GM12872 (cell line): ENCODE measurements at regions not wholly inside any gene's neighbourhood (a gene's known extent, or its start where the extent isn't known, plus 50 kb on each side); places are given as distances from the start of the nearest gene placed in this dataset.

Experiments used
- CTCF ChIP-seq: IDR thresholded peaks from 3 replicates; pipeline ENCODE4 v1.5.1; 2011; ENCODE audit warnings: low read depth, mild to moderate bottlenecking, low read length, moderate library complexity; ENCODE audit not compliant: insufficient read depth

- TF ChIP-seq CTCF: no peak
These were observed 1584.4 kb upstream of the GOT2 start for GRCh38 chr16:60318486-60318885.

- no peak for TF ChIP-seq CTCF
These were observed 1576.8 kb upstream of the GOT2 start for GRCh38 chr16:60310846-60311445.

DNA sequence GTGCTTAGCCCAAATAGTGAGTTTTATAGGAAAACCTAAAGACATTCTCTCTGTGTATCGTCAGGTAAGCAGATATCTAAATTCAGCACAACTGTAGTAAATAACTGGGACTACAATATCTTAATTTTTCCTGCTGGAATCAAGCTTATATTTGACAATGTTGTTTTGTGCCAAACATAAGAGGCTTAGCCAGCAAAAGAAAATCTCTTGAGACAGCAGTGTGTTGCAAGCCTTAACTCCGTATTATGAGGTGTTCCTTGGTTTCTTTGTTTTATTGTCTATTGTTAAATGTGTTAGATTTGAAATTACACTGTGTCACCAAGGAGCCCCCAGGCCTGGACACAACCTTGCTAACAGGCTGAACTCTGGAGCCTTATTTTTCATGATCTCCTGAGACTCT is 1570.6 kb upstream of the GOT2 start:
- TF ChIP-seq CTCF: no peak

DNA sequence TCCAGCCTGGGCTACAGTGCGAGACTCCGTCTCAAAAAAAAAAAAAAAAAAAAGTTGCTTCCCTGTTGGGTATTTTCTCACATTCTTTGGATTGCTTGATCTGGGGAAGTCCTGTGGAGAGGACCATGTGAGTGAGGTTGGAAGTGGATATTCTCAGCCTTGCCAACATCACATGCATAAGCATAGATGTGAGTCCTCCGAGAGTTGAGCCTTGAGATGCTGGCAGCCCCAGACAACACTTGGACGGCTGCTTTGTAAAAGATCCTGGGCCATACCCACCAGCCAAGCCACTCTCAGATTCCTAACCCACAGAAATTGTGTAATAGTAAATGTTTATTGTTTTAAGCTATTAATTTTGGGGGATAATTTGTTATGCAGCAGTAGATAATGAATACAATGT is 1570.0 kb upstream of the GOT2 start:
- no peak for TF ChIP-seq CTCF

DNA sequence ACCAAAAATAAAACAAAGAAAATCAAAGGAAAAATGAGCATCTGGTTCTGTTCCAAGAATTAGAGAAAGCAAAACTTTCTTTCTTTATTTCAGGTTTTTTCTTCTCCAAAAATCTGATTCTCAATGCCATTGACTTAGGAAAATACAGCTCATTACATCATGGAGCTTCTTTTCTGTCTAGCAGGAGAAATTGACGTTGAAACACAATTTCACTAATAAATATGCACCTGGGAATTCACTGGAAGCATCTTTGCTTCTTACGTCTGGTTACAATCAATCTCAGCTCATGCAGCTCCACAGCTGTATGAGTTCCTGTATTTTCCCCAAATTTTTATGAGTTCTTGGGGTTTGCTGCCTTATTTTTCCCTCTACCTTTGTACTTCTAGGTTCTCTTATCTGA is 1568.6 kb upstream of the GOT2 start:
- TF ChIP-seq CTCF: no peak

DNA sequence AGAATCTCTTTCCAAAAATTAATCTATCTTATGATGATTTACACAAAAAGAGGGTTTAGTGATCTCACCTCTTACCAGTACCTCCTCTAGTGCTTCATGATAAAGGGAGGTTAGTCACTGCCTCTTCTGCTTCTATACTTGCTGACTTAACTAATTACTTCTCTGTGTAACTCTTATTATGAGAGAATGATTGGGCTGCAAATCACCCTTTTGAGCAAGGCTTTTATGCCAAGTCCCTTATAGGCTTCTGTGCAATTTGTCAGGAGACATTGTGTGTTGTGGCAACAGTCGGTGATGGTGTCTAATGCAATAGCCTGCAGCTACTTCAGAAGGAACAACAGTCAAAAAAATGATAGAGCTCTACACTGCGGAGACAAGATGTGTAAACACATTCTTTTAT is 1568.1 kb upstream of the GOT2 start:
- TF ChIP-seq CTCF: no peak

DNA sequence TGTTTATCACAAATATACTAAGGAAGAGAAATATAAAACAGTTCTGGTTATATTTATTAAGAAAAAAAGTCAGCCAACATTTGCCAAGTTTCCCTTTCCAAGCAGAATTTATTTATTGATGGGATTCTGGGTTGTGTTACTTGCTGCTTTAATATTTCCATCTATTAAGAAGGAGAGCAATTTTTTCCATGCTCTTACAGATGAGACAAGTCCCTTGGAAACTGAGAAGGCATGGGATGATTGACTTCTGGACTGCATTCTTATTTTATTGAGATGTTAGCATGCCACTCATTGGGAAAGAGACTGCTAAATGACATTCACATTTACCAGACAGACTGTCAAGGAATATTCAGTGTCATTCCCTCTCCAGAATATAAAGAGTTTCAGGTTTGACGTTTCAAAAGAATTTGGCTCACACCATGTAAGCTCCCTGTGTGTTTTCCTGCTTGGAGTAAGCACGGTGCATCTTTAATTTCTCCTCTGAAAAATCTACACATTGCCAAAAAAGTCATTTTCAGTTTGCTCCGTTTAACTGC is 1565.2 kb upstream of the GOT2 start:
- TF ChIP-seq CTCF: no peak
